ENCODE measurements at regions not wholly inside any gene's neighbourhood (a gene's known extent, or its start where the extent isn't known, plus 50 kb on each side); places are given as distances from the start of the nearest gene placed in this dataset.
"Not testable (repeated sequence)": the region's sequence is repeated elsewhere in the genome, so short reads cannot be mapped to it uniquely, and the experiment has no call there.

DNA sequence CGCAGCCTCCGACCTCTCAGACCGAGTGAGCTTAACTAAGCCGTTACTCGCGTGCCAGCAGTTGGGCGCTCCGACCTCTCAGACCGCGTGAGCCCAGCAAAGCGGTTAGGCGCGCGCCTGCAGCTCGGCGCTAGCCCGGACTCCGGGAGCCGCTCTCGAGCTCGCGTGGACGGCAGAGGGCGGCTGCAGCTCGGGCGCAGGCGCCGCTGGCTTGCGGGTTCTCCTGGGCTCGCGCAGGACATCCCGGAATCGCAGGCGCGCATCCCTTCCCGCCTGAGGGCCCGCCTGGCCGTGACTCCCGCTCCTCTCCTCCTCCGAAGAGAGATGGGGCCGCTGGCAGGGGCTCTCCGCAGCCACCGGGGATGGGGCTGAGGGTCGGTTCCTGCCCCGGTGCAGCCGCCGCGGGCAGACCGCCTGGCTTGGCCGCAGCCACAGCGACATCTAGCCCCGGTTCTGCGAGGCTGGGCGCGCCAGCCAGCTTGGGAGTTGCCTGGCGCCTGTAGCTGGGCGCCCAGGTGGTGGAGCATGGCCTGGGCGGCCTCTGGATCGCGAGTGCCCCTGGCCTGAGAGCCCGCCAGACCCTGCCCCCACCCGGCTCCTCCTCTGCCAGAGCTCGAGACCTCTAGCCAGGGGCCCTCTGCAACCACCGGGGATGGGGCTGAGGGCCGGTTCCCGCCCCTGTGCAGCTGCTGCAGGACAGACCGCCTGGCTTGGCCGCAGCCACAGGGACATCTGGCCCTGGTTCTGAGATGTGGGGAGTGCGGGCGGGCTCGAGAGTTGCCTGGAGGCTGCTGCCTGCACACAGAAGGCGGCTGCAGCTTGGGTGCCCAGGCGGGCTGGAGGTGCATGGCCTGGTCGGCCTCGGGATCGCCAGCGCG is 85.7 kb upstream of the CCDC180 start:
- H3K36me3 ChIP-seq; H3K4me3 ChIP-seq; H3K27me3 ChIP-seq; H3K9me3 ChIP-seq; intact Hi-C loops (cut with DNase I); H3K4me1 ChIP-seq (ENCODE audit: insufficient read depth); H3K27ac ChIP-seq: not testable (repeated sequence)
- DNase-seq, result peak; percentile 41 to 85 (median 59)
- 0 to 2% (median 1%) methylated on average over 28 to 78 of the region's 78 CpGs for WGBS, 3 donors

DNA sequence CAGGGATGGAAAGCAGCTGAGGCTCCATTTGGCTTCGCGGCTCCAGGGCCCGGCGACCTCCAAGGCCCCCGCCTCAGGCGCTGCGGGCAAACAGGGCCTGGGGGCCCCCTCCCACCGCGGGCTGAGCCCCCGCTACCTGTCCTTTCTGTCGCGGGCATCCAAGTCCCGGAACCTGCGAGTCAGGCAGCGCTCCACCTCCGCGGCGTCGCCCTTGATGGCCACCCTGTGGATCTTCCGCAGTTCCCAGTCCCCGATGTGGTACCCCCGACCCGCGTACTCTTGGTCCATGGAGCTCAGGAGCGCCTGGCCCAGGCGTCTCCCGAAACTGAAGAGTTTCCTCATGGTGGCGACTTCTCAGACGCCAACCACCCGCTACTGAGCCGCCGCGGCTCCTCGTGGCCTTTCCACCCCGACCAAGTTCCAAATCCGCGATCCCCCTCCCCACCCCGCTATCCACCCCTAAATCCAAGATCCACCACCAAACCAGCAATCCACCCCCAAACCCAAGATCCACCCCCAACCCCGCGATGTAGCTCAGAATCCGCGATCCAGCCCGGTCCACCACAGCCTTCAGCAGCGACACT is 86.5 kb upstream of the CCDC180 start:
- H3K27ac ChIP-seq, result no peak overlapping the region
- no peaks in the 10 kb centered on the region for H3K36me3 ChIP-seq
- no peaks in the 10 kb centered on the region for H3K27me3 ChIP-seq
- intact Hi-C loops (cut with DNase I), result no loop called here
- TF ChIP-seq EP300 (IDR thresholded peaks at IDR 0.05) (no peak), POLR2A (IDR thresholded peaks at IDR 0.05) (no peak)
- TF ChIP-seq, protein P1, sequence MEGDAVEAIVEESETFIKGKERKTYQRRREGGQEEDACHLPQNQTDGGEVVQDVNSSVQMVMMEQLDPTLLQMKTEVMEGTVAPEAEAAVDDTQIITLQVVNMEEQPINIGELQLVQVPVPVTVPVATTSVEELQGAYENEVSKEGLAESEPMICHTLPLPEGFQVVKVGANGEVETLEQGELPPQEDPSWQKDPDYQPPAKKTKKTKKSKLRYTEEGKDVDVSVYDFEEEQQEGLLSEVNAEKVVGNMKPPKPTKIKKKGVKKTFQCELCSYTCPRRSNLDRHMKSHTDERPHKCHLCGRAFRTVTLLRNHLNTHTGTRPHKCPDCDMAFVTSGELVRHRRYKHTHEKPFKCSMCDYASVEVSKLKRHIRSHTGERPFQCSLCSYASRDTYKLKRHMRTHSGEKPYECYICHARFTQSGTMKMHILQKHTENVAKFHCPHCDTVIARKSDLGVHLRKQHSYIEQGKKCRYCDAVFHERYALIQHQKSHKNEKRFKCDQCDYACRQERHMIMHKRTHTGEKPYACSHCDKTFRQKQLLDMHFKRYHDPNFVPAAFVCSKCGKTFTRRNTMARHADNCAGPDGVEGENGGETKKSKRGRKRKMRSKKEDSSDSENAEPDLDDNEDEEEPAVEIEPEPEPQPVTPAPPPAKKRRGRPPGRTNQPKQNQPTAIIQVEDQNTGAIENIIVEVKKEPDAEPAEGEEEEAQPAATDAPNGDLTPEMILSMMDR (IDR thresholded peaks at IDR 0.05), result no peak
- no peak for DNase-seq
- H3K4me1 ChIP-seq (ENCODE audit: insufficient read depth), result peaks cover 2% of the 10 kb centered on the region
- no peak overlapping the region for H3K4me3 ChIP-seq
- no peaks in the 10 kb centered on the region for H3K9me3 ChIP-seq
- 3 to 6% (median 3%) methylated on average over 41 to 44 of the region's 44 CpGs for WGBS, 3 donors

DNA sequence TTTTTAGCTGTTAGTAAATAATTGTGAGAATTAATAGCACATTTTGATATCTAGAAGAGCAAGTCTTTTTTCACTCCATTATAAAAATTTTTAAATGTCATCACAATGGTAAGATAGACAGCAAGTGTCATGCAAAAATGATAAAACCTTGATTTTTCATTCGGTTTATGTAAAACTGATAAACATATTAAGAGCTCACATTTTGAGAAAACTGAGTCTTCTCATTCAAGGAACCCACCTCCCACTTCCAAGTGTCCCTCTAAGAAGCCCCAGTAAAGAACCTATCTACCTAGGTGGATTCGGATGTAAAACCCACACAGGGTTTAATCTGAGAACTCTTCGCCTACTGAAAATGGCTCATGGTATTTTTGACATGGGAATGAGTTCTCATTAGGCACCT is 87.1 kb upstream of the CCDC180 start:
- intact Hi-C loops (cut with DNase I); H3K36me3 ChIP-seq; H3K4me1 ChIP-seq (ENCODE audit: insufficient read depth); H3K27me3 ChIP-seq; H3K27ac ChIP-seq; DNase-seq; H3K9me3 ChIP-seq; H3K4me3 ChIP-seq: not testable (repeated sequence)
- WGBS, 3 donors, result 31 to 34% (median 33%) methylated on average over 3 of the region's 3 CpGs

DNA sequence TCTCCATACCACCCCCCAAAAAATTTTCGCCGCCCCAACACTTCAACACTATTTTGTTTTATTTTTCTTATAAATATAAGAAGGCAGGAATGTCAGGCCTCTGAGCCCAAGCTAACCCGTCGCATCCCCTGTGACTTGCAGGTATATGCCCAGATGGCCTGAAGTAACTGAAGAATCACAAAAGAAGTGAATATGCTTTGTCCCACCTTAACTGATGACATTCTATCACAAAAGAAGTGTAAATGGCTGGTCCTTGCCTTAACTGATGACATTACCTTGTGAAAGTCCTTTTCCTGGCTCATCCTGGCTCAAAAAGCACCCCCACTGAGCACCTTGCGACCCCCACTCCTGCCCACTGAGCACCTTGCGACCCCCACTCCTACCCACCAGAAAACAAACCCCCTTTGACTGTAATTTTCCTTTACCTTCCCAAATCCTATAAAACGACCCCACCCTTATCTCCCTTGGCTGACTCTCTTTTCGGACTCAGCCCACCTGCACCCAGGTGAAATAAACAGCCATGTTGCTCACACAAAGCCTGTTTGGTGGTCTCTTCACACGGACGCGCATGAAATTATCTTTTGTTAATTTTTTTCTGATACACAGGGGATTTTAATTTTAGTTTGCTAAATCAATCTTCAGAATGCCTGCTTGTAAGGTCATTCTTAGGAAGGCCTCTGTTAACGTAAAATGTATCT is 87.9 kb upstream of the CCDC180 start:
- WGBS, 3 donors, result 50 to 58% (median 51%) methylated on average over 11 to 12 of the region's 12 CpGs
- H3K36me3 ChIP-seq; H3K27ac ChIP-seq; H3K9me3 ChIP-seq; H3K4me3 ChIP-seq; H3K27me3 ChIP-seq; intact Hi-C loops (cut with DNase I); H3K4me1 ChIP-seq (ENCODE audit: insufficient read depth); DNase-seq: not testable (repeated sequence)

DNA sequence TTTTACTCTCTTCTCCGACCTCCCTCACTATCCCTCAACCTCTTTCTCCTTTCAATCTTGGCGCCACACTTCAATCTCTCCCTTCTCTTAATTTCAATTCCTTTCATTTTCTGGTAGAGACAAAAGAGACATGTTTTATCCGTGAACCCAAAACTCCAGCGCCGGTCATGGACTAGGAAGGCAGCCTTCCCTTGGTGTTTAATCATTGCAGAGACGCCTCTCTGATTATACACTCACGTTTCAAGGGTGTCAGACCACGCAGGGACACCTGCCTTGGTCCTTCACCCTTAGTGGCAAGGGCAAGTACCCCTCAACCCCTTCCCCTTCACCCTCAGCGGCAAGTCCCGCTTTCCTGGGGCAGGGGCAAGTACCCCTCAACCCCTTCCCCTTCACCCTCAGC is 92.3 kb upstream of the CCDC180 start:
- H3K9me3 ChIP-seq; H3K36me3 ChIP-seq; H3K27me3 ChIP-seq; DNase-seq; H3K4me1 ChIP-seq (ENCODE audit: insufficient read depth); H3K4me3 ChIP-seq; H3K27ac ChIP-seq; intact Hi-C loops (cut with DNase I): not testable (repeated sequence)
- 86 to 94% (median 89%) methylated on average over 8 to 10 of the region's 10 CpGs for WGBS, 3 donors

DNA sequence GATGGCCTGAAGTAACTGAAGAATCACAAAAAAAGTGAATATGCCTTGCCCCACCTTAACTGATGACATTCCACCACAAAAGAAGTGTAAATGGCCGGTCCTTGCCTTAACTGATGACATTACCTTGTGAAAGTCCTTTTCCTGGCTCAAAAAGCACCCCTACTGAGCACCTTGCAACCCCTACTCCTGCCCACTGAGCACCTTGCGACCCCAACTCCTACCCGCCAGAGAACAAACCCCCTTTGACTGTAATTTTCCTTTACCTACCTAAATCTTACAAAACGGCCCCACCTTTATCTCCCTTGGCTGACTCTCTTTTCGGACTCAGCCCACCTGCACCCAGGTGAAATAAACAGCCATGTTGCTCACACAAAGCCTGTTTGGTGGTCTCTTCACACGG is 92.9 kb upstream of the CCDC180 start:
- WGBS, 3 donors, result 77 to 83% (median 80%) methylated on average over 6 of the region's 6 CpGs
- H3K9me3 ChIP-seq; H3K36me3 ChIP-seq; H3K4me1 ChIP-seq (ENCODE audit: insufficient read depth); DNase-seq; H3K4me3 ChIP-seq; H3K27me3 ChIP-seq; H3K27ac ChIP-seq; intact Hi-C loops (cut with DNase I): not testable (repeated sequence)

DNA sequence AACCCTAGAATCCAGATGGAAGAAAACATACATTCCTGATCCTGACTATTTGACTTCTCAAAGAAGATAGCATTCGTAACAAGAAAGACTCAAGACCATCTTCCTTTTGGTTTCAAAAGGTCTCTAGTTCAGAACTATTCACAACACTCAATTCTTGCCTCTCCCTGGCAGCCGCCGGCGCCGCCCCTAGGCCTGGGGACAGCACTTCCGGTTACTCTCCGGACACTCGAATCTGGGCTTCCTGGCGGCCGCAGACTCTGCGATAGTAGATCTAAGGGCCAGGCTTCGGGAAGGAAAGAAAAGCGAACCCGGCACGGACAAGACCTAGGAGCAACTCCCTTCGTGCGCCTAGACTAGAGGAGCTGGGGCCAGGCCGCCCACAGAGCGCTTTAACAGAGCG is 107.8 kb upstream of the CCDC180 start:
- DNase-seq; H3K27ac ChIP-seq; H3K9me3 ChIP-seq; H3K4me1 ChIP-seq (ENCODE audit: insufficient read depth); H3K4me3 ChIP-seq; intact Hi-C loops (cut with DNase I); H3K27me3 ChIP-seq; H3K36me3 ChIP-seq: not testable (repeated sequence)
- WGBS, 3 donors, result 91 to 96% (median 94%) methylated on average over 13 to 20 of the region's 20 CpGs

DNA sequence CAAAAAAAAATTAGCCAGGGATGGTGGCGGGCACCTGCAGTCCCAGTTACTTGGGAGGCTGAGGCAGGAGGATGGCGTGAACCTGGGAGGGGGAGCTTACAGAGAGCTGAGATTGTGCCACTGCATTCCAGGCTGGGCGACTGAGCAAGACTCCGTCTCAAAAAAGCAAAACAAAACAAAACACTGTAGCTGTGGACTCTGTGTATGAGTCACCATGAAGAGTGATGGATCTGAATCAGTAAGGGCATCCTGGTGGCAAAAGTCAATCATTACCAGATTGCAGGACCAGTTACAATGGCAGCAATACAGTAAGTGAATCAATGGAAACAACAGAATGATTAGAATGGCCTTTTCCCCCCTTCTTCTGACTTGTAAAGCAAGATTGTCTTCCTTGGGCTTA is 113.7 kb upstream of the CCDC180 start:
- WGBS, 3 donors, result 86 to 93% (median 86%) methylated on average over 4 of the region's 4 CpGs
- DNase-seq; H3K36me3 ChIP-seq; H3K4me1 ChIP-seq (ENCODE audit: insufficient read depth); H3K27ac ChIP-seq; H3K27me3 ChIP-seq; H3K4me3 ChIP-seq; H3K9me3 ChIP-seq; intact Hi-C loops (cut with DNase I): not testable (repeated sequence)
